NCI-H460 (cell line): ENCODE measurements at regions not wholly inside any gene's neighbourhood (a gene's known extent, or its start where the extent isn't known, plus 50 kb on each side); places are given as distances from the start of the nearest gene placed in this dataset.

Experiments used
- DNase-seq: peaks from one replicate; pipeline ENCODE4 v3.0.0-alpha.2; 2016; ENCODE audit warnings: low read depth; ENCODE audit errors: extremely low read depth

DNA sequence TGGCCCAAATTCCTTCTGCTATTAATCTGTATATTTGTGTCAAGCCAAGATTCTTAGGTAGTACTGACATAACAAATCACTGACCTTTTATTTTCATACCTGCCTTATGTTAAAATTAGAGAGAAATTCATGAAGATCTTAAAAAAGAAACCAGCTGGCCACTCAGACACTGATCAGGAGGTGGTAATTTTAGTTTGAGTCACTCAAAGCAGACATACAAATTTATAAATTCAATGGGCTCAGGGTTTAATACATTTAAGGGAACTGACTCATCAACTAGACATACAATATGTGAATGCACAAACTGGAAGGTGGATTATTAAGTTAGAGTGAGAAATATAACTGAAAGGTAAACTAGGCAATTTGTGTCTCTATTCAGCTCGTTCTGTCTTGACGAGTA is 711.9 kb upstream of the EYS start:
- DNase-seq, result no peak

DNA sequence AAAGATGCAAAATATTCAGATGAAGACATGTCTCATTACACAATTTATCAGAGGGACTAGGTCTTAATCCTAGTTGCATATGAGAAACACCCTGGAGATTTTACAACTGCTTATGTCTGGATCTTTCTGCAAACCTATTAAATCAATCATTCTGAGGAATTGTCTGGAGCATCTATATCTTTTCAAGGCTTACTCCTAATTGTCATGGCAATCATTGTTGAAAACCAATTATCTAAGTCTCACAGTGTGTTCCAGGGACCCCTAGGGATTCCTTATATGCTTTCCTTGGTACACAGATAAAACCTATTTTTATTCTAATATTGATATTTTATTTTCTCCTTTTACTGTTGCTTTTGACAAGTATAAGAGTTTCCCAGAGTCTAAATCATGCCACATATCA is 696.9 kb upstream of the EYS start:
- DNase-seq, result no peak

DNA sequence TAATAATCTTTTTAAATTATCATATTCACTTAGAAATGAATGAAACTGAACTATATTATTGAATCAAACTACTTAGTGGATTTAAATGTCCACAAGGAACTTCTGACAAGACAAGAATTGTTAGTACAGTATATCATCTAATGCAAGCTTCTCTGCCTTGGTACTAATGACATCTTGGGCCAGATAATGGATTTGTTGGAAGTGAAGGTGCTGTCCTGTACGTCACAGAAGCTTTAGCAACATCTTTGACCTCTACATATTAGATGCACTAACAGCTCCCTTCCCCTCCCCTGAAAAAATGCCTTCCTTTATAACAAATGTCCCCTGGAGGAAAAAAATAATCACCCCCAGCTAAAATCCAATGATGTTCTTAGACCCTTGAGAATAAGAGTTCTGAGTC is 695.8 kb upstream of the EYS start:
- no peak for DNase-seq

DNA sequence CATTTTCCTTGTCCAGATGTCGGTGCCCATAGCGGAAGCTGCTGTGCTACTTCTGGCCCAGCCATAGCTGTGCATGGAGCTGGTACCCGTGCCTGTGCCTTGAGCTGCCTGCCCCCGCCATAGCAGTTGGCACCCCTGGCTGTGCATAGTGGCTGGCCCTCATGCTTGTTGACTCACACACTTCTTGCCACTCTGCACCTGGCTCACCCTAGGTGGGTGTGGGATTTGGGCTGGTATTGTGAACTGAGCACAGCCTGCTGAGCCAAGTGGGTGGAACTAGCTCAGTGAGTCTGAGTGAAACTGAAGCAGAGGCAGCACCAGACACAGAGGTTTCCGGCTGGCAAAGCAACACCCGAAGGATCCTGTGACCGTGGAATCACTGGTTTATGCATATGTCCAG is 689.5 kb upstream of the EYS start:
- DNase-seq, result no peak

DNA sequence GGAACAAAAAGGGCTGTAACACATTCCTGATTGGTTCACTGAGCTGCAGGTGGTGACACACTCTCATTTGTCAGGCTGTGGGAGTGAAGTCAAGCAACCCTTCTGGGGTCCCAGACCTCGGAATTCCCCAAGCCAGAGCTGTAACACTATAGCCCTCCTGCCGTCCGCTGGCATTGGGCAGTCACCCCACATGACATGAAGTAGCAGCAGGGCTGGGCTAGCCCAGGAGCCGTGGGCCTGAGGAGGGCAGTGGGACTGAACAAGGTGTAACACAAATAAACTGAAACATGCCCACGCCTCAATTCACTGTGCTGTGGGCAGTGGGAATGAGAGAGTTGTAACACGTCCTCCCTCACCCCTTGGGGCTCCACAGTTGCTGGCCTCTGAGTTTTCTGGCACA is 689.1 kb upstream of the EYS start:
- DNase-seq, result no peak

DNA sequence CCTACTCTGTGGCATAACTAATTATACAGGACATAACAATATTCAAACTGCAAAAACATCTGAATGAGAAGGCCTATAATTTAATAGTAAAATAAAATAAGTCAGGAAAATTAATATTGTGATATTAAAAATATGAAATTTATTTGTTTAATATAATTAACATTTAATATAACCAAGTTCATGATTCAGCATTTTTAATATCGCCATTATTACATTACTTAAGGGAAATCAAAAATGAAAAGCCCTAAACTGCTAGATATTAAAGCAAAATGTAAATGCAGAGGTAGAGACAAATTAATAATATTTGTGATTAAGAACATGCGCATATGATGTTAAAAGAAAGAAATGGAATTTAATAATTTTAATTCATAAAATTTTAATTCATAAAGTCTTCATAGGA is 683.4 kb upstream of the EYS start:
- no peak for DNase-seq

DNA sequence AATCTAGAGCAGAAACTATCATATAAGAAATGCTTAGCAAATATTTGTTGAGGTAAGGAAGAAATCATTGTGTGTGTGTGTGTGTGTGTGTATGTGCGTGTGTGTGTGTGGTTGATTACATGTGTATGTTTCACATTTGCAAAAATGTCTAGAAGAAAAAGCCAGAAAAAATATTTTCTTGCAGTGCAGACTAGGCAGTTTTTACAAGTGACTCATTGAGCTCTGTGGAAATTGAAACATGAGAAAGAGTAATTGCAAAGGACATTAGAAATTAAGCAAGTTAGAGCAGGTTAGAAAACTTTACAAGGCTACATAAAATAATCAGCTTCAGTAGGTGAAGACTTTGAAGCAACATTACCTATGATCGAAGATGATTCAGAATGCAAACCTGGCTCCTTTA is 669.0 kb upstream of the EYS start:
- no peak for DNase-seq

DNA sequence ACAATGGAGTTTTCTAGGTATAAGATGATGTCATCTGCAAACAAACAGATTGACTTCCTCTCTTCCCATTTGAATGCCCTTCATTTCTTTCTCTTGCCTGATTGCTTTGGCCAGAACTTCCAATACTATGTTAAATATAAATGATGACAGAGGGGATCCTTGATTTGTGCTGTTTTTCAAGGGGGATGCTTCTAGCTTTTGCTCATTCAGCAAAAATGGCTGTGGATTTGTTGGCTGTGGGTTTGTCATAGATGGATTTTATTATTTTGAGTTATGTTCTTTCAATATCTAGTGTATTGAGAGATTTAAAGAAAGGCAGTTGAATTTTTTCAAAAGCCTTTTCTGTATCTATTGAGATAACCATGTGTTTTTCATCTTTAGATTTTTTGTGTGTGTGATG is 662.4 kb upstream of the EYS start:
- DNase-seq, result no peak

DNA sequence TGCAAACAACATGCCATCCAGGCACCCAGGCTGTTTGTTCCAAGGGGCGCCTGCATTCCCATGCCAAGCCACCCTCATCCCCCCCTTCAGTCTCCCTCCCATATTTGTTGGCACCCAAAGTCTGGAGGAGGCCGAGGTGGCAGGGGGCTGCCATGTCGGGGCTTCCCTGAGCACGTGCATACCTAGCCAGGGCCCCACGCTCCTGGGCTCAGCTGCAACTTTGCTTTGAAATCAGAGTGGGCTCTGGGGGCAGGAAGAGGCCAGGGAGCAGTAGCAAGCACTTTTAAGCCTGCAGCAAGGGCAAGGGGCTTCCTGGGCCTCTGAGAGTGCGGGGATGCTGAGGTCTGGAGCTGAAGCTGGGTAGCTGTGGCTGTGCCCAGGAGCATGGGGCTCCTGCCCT is 655.9 kb upstream of the EYS start:
- no peak for DNase-seq

DNA sequence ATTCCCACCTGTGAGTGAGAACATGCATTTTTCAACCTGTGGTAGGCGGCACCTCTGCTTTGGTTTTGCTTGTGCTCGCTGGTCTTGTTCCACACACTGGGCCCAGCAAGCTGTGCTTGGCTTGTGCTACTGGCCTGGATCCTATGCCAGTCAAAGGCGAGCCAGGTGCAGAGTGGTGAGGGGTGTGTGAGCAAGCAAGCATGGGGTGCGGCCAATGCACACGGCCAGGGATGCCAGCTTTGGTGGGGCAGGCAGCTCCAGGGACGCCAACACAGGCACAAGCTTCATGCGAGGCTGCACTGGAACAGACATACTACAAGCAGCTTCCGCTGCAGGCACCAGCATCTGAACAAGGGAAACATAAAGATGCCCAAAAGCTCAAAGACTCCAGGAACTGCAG is 654.9 kb upstream of the EYS start:
- no peak for DNase-seq

DNA sequence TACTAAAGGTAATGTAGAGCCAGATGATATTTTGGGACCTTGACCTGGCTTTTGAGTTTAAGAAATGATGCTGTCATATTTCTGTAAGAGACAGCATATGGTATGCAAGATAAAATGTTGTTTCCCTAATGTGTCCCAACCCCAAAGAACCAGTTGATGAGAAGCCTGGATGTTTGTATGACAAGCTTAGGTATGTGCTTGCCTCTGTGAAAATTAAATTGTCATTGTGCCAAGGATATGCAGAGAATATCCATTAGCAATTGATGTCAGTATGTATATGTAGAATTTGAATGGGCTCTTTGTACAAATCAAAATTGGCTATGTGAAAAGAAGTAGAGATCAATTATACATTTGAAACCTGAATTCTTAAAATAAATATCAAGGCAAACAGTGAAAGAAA is 650.8 kb upstream of the EYS start:
- DNase-seq, result no peak

DNA sequence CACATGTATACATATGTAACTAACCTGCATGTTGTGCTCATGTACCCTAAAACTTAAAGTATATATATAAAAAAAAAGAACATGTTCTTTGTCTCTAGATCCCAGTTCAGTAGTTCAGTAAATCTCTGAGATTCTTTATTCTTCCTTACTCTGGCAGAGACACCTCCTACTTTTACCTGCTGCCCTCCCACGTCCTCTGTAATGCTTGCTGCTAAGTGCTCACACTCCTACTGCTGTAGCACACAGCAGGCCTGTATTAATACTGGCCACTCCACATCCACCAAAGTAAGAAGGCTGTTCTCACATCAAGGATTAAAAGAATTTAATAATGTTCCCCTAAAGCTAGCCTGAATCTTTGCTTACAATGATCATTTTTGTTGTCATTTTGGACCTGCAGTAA is 648.4 kb upstream of the EYS start:
- no peak for DNase-seq

DNA sequence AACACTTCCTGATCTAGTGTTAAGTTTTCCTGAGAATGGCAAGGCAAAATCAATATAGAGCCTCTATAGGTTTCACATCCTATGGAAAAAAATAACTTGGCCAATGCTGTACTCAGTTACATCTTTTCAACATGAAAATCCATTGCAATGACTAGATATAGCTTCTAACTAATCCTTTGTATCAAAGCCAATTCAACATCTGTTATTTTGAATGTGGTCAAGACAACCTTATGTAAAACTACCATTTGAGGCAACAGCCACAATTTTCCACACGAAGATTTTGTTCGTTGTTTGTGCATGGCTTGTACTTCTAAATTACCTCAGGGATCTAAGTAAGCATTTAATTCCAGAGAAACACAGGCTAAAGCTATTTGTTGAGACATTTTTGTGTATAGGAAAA is 637.8 kb upstream of the EYS start:
- no peak for DNase-seq

DNA sequence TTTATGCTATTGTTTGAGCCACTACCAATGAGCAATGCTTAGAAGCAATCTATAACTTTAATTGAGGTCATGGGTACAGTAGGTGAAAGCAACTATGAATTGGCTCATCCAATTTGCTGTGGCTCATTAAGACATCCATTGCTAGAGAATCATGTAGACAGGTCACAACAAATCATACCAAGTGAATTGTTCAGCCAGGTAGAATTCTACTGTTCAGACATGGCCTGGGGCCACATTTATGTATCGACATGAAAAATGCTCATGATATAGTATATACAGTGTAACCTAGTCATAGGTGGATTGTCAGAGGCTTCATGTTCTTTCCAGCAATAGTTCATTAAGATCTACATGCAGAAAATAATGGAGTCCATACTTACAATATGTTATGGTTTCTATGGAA is 633.7 kb upstream of the EYS start:
- no peak for DNase-seq

DNA sequence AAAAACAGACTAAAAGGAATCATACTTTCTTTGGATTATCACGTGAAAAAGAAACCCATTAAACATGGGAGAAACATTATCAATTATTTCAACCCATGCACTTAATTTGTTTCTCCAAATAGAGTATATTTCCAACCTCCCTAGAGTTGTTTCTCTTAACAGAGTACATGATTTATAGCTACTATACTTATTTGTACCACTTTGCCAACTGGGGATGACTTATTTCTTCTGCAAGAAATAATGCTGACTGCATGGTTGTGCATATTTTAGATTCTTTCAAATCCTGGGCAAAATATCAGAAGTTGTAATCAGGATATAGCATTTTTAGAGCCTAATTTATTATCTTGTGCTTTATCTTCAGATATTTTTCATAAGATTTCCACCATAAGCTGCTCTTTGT is 629.1 kb upstream of the EYS start:
- no peak for DNase-seq

DNA sequence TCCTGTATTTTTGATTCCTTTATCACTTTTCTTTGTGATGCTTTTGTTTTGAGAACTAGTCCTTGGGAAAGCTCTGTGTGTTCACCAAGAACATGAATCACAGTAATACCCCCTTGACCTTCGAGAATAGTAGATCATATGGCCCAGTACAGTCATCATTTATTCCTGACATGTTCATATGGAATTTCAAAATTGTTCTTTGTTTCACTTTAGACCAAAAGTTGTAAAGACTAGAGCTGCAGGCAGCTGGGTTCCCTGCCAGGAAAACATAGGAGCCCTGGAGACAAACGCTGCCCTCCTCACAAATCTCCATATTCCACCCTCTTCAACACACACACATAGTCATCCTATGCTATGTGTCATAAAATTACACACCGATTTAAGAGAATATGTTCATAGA is 621.2 kb upstream of the EYS start:
- no peak for DNase-seq

DNA sequence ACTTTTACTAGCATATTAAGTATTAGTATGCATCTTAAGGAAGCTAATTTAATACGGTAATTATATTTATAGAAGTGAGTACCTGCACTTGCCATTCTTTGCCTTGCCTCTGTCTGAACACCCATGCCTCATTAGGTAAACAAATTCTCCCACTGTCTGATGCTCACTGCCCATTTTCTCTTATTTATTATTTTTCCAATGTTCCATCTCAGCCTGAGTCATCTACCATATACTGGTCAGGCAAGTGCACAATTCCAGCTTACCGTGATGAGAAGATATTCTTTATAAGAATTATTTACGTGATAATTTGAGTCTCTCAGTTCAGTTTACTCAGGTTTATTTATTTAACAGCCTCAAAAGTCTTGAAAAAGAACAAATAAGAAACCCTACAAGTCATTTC is 619.2 kb upstream of the EYS start:
- DNase-seq, result no peak

DNA sequence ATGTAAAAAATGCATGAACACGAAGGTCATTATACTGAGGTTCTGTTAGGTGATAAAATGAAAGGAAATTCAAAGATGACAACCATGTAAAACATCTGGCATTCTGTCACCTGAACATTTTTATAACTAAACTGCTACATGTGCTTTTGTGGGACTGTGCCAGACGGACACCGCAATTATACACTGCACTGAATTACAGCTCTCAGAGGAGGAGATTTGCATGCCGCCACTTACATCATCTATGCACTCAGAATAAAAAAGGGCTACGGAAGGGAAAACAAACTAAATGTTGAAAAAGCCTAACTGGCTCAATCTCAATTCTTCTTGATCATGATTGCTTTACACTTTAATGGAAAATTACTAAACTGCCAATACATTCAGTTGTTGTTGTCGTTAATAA is 614.0 kb upstream of the EYS start:
- DNase-seq, result no peak

DNA sequence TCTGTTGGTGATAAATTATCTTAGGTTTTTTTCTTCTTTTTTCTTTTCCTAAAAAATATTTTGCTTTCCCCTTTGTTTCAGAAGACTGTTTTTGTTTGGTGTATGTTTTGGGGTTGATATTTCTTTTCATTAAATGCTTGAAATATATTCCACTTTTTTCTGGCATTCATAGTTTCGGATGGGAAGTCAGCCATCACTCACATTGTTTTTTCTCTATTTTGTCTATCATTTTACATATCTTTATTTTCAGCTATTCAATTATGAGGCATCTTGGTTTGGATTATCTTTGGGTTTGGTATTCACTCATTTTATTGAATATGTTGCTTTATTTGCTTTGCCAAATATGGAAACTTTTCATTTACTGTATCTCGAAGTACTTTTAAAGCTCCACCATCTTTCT is 600.5 kb upstream of the EYS start:
- no peak for DNase-seq

DNA sequence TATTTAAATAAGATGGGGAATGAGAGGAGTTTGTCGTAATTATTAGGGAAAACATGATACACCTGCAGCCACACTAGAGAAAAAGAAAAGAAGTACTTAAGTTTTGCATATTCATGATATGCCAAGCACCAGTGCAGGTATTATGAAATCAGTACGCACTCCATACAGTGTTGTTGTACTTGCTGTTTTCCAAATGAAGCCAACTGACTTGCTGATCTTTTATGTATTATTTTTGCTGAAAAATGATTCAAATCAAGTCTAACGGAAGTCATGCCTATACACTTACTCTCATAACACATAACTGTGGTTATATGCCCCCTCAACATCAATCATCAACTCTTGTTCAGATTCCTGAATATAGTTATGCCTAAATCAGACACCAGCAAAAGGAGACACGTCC is 584.9 kb upstream of the EYS start:
- no peak for DNase-seq

DNA sequence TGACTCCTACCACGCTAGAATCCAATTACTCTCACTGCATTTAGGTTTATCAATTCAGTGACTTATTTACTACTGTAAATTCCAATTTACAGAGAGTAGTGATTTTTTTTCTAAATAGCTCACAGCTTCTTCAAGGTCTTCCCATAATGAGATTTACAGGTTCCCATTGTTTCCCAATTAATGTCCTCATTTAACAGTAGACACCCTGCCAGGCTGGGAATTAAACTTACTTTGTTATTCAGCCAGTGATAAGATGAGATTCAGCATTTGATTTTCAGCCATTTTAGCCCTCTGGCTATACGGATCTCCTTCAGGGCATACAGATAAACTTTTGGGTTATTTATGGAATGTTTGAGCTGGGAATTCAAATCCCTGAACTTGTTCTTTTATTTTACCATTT is 582.9 kb upstream of the EYS start:
- no peak for DNase-seq

DNA sequence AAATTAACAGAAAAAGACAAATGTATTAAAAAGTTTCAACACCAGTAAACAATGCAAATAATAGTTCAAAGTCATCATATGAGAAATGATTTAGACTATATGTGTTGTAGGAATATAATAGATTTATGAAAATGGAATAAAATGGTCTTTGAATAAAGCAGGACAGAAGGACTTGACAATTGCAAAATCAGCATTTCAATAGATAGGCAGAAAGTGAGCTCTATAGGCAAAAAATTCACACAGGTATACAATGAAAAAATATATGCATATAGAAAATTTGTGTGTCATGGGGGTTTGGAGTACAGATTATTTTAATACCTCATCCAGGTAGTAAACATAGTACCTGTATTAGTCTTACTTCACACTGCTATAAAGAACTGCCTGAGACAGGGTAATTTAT is 571.1 kb upstream of the EYS start:
- no peak for DNase-seq

DNA sequence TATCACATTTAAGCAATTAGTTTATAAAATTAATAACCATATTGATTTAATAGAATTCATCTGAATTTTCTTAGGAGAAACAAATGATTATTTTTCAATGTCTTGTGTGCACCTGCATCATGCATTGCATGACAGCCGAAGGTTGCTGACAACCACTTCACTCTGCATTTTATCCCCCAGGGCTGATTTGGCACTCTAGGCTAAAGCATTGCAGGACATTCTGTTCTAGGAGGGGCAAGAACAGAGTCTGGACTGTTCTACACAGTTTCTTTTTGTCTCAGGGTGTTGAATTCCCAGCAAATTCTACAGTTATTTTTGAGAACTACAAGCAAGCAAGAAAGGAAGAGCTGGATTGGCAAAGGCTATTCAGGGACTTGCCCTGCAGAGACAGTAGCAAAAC is 570.4 kb upstream of the EYS start:
- no peak for DNase-seq

DNA sequence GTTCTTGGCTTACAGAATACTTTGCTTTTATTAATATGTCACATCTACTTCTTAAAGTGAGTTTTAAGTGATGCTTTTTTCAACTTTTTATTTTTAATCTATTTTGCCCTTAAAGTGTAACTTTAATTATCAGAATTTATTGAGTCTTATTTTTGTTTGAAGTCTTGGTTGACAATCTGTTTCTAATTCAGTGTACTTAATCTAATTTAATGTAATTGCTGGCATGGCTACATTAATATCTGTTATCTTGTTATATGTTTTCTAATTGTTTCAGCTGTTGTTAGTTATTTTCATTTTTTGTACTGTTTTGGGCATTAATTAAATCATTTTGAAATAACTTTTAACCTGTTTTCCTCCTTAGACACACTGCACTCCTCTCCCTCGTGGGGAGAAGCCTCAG is 558.7 kb upstream of the EYS start:
- no peak for DNase-seq
